Activated CD4-positive, alpha-beta T cell treated with anti-CD3 and anti-CD28 coated beads for 36 hours (primary cell): ENCODE measurements at regions not wholly inside any gene's neighbourhood (a gene's known extent, or its start where the extent isn't known, plus 50 kb on each side); places are given as distances from the start of the nearest gene placed in this dataset.

Experiments used
- ATAC-seq: fragments of 200-7000 bp; cut with Tn5 transposase; one replicate; pipeline ENCODE4 v1.10.0; 2021; ENCODE audit warnings: mild to moderate bottlenecking, moderate library complexity
- CTCF ChIA-PET: fragments of 350-600 bp; sonication (Branson Sonifier 250); formaldehyde crosslinking; loops from one replicate; lab custom pipeline; 2021; ENCODE audit warnings: antibody characterized with exemption; lab: Charles Lee
- POLR2A ChIA-PET: fragments of 350-600 bp; sonication (Branson Sonifier 250); formaldehyde crosslinking; loops from one replicate; lab custom pipeline; 2021; ENCODE audit warnings: antibody characterized with exemption, inconsistent platforms; lab: Charles Lee
- DNase-seq: peaks from one replicate; pipeline ENCODE4 v3.0.0-alpha.2; 2020
- H3K27ac Mint-ChIP-seq: one replicate; pipeline ENCODE4 v1.8.0; 2021; ENCODE audit warnings: mixed read lengths
- H3K27me3 Mint-ChIP-seq: one replicate; pipeline ENCODE4 v1.8.0; 2021; ENCODE audit warnings: mixed read lengths
- H3K36me3 Mint-ChIP-seq: one replicate; pipeline ENCODE4 v1.8.0; 2021; ENCODE audit warnings: low read depth, mixed read lengths
- H3K4me1 Mint-ChIP-seq: one replicate; pipeline ENCODE4 v1.8.0; 2021; ENCODE audit warnings: mixed read lengths
- H3K4me3 Mint-ChIP-seq: one replicate; pipeline ENCODE4 v1.8.0; 2021; ENCODE audit warnings: mild to moderate bottlenecking, moderate library complexity, mixed read lengths
- H3K9me3 Mint-ChIP-seq: one replicate; pipeline ENCODE4 v1.8.0; 2021; ENCODE audit warnings: low read depth, mixed read lengths
- intact Hi-C, 2 experiments: fragments of 100-400 bp; cut with DNase I in 1 of 2; cut with micrococcal nuclease in 1 of 2; formaldehyde crosslinking; loops; one replicate each; pipeline versions ENCODE4 v1.14.2 to v1.15.1; 2022 to 2024; cut with DNase I, micrococcal nuclease

DNA sequence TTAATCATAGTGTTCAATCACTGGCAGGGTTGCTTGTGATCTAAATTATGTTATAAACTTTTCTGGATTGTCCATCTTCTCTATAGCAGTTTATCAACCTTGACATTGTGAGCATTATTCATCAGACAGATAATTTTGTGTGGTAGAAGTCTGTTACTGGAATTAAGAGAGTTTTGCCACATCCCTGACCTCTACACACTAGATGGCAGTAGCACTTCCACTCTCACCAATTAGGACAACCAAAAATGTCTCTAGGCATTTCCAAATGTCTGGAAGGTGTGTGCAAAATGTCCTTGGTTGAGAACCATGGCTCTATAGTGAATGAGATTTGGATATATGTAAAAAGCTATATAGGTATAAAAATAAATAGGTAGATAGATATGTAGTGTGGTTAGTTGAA, 324.1 kb upstream of the FAM47C start:
- H3K4me3 Mint-ChIP-seq, result no peak overlapping the region
- ATAC-seq (no peak), DNase-seq (no peak)
- H3K36me3 Mint-ChIP-seq, result no peaks in the 10 kb centered on the region
- CTCF ChIA-PET, result interaction anchor here (0.6 kb wide), 1 partner anchor 1155 kb away, joined by 3 read pairs; no protein-coding TSS in a partner anchor
- H3K27ac Mint-ChIP-seq, result no peak overlapping the region
- intact Hi-C loops, result no loop called here
- no peaks in the 10 kb centered on the region for H3K4me1 Mint-ChIP-seq
- H3K27me3 Mint-ChIP-seq, result no peaks in the 10 kb centered on the region
- POLR2A ChIA-PET, result no interaction called here
- H3K9me3 Mint-ChIP-seq, result no peaks in the 10 kb centered on the region

DNA sequence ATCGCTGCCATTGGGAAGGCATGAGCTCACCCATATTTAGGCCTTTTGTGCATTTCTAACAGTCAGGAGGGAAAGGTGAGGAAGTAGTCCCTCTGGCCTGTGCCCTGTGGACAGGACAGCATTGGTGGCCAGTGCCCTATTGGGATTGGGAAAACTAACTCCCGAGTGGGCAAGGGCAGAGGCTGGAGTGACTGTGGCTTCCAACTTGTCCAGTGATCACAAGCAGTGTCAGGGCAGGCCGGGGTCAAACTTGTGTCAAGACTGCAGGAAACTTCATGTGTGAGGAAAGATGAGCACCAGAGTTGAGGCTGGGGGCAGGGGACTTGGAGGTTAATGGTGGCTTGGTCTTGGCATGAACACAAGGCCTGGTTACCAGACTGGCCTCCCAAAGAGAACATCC, 286.2 kb upstream of the FAM47C start:
- H3K4me3 Mint-ChIP-seq, result no peak overlapping the region
- no peak overlapping the region for H3K27ac Mint-ChIP-seq
- no peak for ATAC-seq
- ChIA-PET POLR2A (no interaction called here), CTCF (no interaction called here)
- DNase-seq, result no peak
- no peaks in the 10 kb centered on the region for H3K27me3 Mint-ChIP-seq
- no peaks in the 10 kb centered on the region for H3K4me1 Mint-ChIP-seq
- H3K9me3 Mint-ChIP-seq, result no peaks in the 10 kb centered on the region
- intact Hi-C loops, result no loop called here
- H3K36me3 Mint-ChIP-seq, result no peaks in the 10 kb centered on the region

DNA sequence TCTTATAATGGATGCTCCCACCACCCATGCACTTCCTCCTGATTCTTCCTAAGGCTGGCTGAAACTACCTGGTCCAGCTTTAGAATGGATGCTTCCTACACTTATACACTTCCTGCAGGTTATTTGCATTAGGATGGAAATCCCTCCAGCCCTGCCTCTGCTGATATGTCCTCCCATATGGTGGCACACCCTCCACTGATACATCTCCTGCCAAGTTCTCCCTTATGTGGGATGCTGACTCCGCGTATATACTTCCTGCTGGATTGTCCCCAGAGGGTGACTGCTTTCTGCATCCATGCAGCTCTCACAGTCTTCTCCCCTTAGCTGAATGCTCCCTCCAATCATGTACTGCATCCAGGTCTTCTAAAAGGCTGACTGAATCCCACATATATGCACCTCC, 254.6 kb upstream of the FAM47C start:
- no peaks in the 10 kb centered on the region for H3K9me3 Mint-ChIP-seq
- no peaks in the 10 kb centered on the region for H3K36me3 Mint-ChIP-seq
- intact Hi-C loops, result no loop called here
- H3K4me3 Mint-ChIP-seq, result no peak overlapping the region
- H3K4me1 Mint-ChIP-seq, result no peaks in the 10 kb centered on the region
- POLR2A ChIA-PET, result no interaction called here
- no peak overlapping the region for H3K27ac Mint-ChIP-seq
- ATAC-seq (no peak), DNase-seq (no peak)
- H3K27me3 Mint-ChIP-seq, result no peaks in the 10 kb centered on the region
- CTCF ChIA-PET, result no interaction called here

DNA sequence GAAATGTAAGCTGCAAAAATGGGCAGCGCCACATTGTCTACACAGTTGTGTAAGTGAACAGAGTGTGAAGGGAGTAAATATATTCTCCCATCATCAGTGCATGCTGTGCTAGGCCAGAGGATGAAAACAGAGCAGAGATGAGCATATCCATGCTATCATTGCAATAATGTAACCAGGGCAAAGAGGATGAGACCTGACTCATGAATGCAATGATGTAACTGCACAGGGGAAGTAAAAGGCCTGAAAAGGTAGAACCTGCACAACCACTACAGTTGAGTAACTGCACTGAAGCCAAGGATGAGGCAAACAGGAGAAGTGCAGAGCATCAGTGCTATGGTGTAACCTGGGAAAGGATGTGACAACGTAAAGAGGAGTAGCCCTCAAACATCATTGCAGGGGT, 220.4 kb upstream of the FAM47C start:
- ChIA-PET POLR2A (no interaction called here), CTCF (no interaction called here)
- DNase-seq (no peak), ATAC-seq (no peak)
- no peak overlapping the region for H3K27ac Mint-ChIP-seq
- intact Hi-C loops, result no loop called here
- no peaks in the 10 kb centered on the region for H3K36me3 Mint-ChIP-seq
- no peak overlapping the region for H3K4me3 Mint-ChIP-seq
- no peaks in the 10 kb centered on the region for H3K9me3 Mint-ChIP-seq
- no peaks in the 10 kb centered on the region for H3K4me1 Mint-ChIP-seq
- no peaks in the 10 kb centered on the region for H3K27me3 Mint-ChIP-seq

DNA sequence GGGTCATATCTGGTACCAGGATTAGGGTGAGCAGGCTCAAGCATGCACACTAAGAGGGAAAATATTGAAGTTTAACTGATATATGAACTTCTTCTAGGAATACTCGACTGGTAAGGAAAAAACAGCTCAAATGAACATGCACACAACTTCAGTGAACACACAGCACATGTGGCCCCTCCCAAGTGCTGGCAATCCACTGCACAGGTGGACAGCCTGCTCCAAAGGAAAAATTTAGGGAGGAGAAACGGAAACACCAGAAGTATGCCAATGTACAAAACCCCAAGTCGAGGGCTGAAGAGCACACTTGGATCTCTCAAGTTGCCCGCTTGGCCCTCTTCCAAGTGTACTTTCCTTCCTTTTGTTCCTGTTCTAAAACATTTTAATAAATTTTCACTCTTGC, 205.0 kb upstream of the FAM47C start:
- ChIA-PET POLR2A (no interaction called here), CTCF (no interaction called here)
- no peak for ATAC-seq
- no peak overlapping the region for H3K27ac Mint-ChIP-seq
- no peak overlapping the region for H3K4me3 Mint-ChIP-seq
- H3K4me1 Mint-ChIP-seq, result no peaks in the 10 kb centered on the region
- H3K9me3 Mint-ChIP-seq, result no peaks in the 10 kb centered on the region
- no peak for DNase-seq
- intact Hi-C loops, result no loop called here
- no peaks in the 10 kb centered on the region for H3K36me3 Mint-ChIP-seq
- H3K27me3 Mint-ChIP-seq, result no peaks in the 10 kb centered on the region

DNA sequence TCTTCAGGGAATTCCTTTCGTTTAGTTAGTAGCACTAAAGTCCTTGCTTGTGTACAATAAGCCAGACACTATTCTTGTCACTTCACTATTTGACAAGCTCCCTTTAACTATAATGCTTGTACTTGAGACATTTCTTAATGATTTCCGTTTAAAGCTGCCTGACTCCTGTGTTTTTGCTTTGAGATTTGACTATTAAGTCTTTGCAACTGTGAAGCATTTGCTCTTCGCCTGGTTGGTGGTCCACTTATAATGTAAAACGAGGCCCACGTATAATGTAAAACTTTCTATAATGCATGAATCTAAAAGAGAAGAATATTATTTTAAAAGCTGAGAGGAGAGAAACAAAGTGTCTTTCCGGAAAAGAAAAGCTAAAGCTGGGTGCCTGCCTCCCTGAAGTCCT, 204.1 kb upstream of the FAM47C start:
- ChIA-PET CTCF (no interaction called here), POLR2A (no interaction called here)
- H3K27ac Mint-ChIP-seq, result no peak overlapping the region
- no peaks in the 10 kb centered on the region for H3K9me3 Mint-ChIP-seq
- intact Hi-C loops, result no loop called here
- no peaks in the 10 kb centered on the region for H3K4me1 Mint-ChIP-seq
- no peak for DNase-seq
- H3K36me3 Mint-ChIP-seq, result no peaks in the 10 kb centered on the region
- no peak for ATAC-seq
- no peak overlapping the region for H3K4me3 Mint-ChIP-seq
- H3K27me3 Mint-ChIP-seq, result no peaks in the 10 kb centered on the region

DNA sequence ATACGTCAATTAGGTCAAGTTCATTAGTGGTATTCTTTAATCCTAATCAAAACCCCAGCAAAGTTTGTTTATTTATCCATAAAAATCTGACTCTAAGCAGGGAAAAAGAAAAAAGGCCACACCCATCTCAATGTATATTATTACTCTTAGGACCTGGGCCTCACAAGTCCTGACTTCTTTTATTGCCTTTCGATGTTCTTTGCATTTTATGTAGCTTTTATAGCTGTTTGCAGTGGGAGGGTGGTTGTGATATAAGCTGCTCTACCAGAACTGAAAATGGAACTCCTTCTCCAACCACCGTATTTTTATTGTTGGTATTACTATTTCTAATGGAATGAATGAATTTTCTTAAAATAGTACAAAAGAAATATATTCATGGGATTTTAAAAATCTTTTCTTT, 163.3 kb upstream of the FAM47C start:
- no peaks in the 10 kb centered on the region for H3K36me3 Mint-ChIP-seq
- no peak overlapping the region for H3K27ac Mint-ChIP-seq
- H3K27me3 Mint-ChIP-seq, result no peaks in the 10 kb centered on the region
- POLR2A ChIA-PET, result no interaction called here
- H3K4me3 Mint-ChIP-seq, result no peak overlapping the region
- CTCF ChIA-PET, result no interaction called here
- H3K4me1 Mint-ChIP-seq, result no peaks in the 10 kb centered on the region
- ATAC-seq, result no peak
- intact Hi-C loops, result no loop called here
- no peaks in the 10 kb centered on the region for H3K9me3 Mint-ChIP-seq
- no peak for DNase-seq

DNA sequence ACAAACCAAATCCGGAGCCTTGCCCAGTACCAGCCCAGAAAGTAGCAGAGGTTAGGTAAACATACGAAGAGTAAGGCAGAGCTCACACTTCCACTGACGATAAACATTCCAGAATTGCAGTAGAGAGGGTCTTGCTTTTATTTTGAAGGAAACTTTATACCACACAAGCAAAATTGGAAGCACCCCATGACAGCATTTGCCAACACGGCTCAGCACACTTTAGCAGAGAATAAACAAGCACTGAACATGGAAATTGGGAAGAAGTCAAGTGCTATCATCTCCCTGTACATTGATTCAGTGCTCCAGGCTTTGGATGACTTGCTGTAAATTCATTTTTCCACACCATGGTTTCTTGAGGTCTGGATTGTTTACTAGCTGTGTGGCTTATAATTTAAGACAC, 160.7 kb upstream of the FAM47C start:
- H3K9me3 Mint-ChIP-seq, result no peaks in the 10 kb centered on the region
- ATAC-seq (no peak), DNase-seq (no peak)
- no peak overlapping the region for H3K4me3 Mint-ChIP-seq
- H3K27ac Mint-ChIP-seq, result no peak overlapping the region
- intact Hi-C loops, result no loop called here
- no peaks in the 10 kb centered on the region for H3K27me3 Mint-ChIP-seq
- no peaks in the 10 kb centered on the region for H3K36me3 Mint-ChIP-seq
- POLR2A ChIA-PET, result no interaction called here
- H3K4me1 Mint-ChIP-seq, result no peaks in the 10 kb centered on the region
- CTCF ChIA-PET, result no interaction called here

DNA sequence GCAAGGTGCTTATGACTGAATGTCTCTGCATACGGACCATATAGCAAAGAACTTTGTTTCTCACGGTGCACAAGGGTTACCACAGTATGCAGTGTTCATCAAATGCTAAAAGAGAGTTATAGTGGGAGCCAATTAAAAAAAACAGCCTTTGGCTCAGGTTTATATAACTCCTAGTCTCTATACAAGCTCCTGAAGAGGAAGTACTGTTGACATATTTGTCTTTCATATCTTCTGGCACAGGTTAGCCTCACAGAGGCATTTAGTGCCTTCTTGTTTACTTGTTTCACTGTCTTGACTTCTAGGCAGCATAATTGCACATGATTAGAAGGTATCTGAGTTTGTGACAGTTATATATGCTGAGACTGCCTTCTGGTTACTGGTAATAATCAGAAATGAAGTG, 158.8 kb upstream of the FAM47C start:
- ChIA-PET POLR2A (no interaction called here), CTCF (no interaction called here)
- H3K9me3 Mint-ChIP-seq, result no peaks in the 10 kb centered on the region
- no peak overlapping the region for H3K4me3 Mint-ChIP-seq
- H3K27me3 Mint-ChIP-seq, result no peaks in the 10 kb centered on the region
- H3K4me1 Mint-ChIP-seq, result no peaks in the 10 kb centered on the region
- H3K36me3 Mint-ChIP-seq, result no peaks in the 10 kb centered on the region
- no peak for ATAC-seq
- DNase-seq, result no peak
- H3K27ac Mint-ChIP-seq, result no peak overlapping the region
- intact Hi-C loops, result no loop called here

DNA sequence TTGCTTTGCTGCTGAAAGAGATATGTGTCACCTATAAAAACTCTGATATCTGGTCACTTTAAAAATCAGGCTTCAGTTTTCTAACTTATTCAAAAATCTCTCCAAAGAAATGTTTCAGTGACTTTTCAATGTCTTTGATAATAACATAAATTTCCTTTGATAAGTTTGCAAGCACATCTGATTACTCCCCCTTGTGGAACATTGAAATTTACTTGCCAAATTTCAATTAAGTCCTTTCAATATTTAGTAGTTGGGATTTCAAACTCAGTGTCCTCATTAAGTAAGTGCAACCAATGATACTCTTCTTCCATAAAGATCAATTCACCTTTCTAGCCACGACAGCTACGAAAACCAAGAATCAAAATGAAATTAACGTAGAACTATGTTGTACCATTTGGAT, 151.3 kb upstream of the FAM47C start:
- intact Hi-C loops, result no loop called here
- Mint-ChIP-seq H3K27ac (no peak overlapping the region), H3K9me3 (no peaks in the 10 kb centered on the region), H3K4me1 (no peaks in the 10 kb centered on the region), H3K36me3 (no peaks in the 10 kb centered on the region), H3K4me3 (no peak overlapping the region), H3K27me3 (no peaks in the 10 kb centered on the region)
- DNase-seq, result no peak
- no peak for ATAC-seq
- ChIA-PET POLR2A (no interaction called here), CTCF (no interaction called here)

DNA sequence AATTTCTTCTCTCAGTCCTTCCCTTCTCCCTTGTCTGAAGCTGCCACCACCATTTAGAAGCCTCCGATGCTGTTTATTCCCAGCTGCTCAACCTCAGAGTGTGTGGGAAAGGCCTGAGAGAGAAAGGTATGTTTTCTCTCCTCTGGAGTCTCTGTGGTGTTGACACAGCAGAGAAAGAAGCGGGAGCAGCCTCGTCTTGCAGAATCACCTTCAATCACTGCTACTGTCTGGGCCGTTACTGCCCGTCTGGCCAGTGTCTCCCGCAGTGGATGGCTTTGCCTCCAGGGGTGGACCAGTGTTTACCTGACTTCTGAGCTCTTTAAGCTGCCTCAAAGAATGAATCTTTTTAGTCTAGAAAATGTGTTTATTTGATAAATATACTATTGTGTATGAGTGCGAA, 148.9 kb upstream of the FAM47C start:
- H3K27ac Mint-ChIP-seq, result no peak overlapping the region
- ATAC-seq, result no peak
- intact Hi-C loops, result no loop called here

DNA sequence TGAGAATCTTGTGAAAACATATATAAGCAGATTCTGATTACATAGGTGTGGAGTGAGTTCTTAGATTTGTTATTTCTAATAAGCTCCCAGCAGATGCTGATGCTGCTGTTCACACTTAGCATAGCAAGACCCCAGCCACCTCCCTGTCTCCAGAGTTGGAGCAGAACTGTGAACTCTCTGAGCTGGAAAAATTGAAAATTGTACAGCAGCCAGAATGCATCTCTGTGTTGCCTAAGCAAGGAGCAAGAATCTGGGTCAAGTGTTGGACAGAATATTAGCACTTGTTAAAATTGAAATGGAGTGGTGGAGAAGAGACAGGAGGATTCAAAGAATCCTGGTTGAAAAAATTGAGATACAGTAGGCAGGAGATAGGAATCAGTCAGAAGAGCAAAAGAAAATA, 146.6 kb upstream of the FAM47C start:
- no peak for DNase-seq
- no peaks in the 10 kb centered on the region for H3K9me3 Mint-ChIP-seq
- no peaks in the 10 kb centered on the region for H3K4me1 Mint-ChIP-seq
- H3K27ac Mint-ChIP-seq, result no peak overlapping the region
- intact Hi-C loops, result no loop called here
- ChIA-PET POLR2A (interaction anchor here (0.8 kb wide), 1 partner anchor 802 kb away, joined by 3 read pairs; no protein-coding TSS in a partner anchor), CTCF (no interaction called here)
- no peaks in the 10 kb centered on the region for H3K27me3 Mint-ChIP-seq
- ATAC-seq, result no peak
- H3K4me3 Mint-ChIP-seq, result no peak overlapping the region
- no peaks in the 10 kb centered on the region for H3K36me3 Mint-ChIP-seq

More for the DNA sequence above, 148.9 kb upstream of the FAM47C start:
- DNase-seq, result no peak
- no peaks in the 10 kb centered on the region for H3K9me3 Mint-ChIP-seq
- H3K27me3 Mint-ChIP-seq, result no peaks in the 10 kb centered on the region
- H3K36me3 Mint-ChIP-seq, result no peaks in the 10 kb centered on the region
- ChIA-PET CTCF (no interaction called here), POLR2A (no interaction called here)
- H3K4me1 Mint-ChIP-seq, result no peaks in the 10 kb centered on the region
- no peak overlapping the region for H3K4me3 Mint-ChIP-seq

DNA sequence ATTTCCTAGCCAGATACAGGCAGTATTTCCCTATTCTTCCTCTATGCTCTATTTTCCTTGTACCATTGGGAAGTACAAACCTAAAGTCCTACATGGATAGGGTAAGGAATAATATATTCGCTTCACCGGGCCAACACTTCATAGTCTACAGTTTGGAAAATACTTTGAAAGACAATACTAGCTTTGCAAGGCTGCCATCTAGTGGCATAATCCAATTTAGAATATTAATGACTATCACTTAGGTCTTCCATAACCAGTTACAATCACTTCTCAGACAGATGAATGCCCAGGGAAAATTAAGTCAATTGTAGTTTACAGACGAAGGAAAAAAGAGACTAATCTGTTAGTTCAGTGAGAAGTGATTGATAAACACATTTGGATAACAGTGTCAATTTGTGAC, 141.0 kb upstream of the FAM47C start:
- DNase-seq (no peak), ATAC-seq (no peak)
- peaks cover 2% of the 10 kb centered on the region for H3K27me3 Mint-ChIP-seq
- H3K9me3 Mint-ChIP-seq, result no peaks in the 10 kb centered on the region
- no peak overlapping the region for H3K4me3 Mint-ChIP-seq
- ChIA-PET POLR2A (no interaction called here), CTCF (no interaction called here)
- no peak overlapping the region for H3K27ac Mint-ChIP-seq
- intact Hi-C loops, result loop anchor here in 1 of 2 experiments (1.0 kb wide), 1 partner anchor 977 kb away; no protein-coding TSS in a partner anchor
- no peaks in the 10 kb centered on the region for H3K4me1 Mint-ChIP-seq
- no peaks in the 10 kb centered on the region for H3K36me3 Mint-ChIP-seq
